Stimulated activated naive B cell treated with anti-CD40 and anti-IgM and Interleukin-4, amounts not matched to agents 10 μg/mL and 1 μg/mL and 100 μg/mL, for 72 hours (primary cell): ENCODE measurements at regions not wholly inside any gene's neighbourhood (a gene's known extent, or its start where the extent isn't known, plus 50 kb on each side); places are given as distances from the start of the nearest gene placed in this dataset.
A peak's percentile ranks its signal among the peaks of the same experiment; 100 is the strongest.
"Not testable (repeated sequence)": the region's sequence is repeated elsewhere in the genome, so short reads cannot be mapped to it uniquely, and the experiment has no call there.

Source experiments
- ATAC-seq, 2 donors: fragments of 150-1000 bp; cut with Tn5 transposase; replicated peaks; 2 replicates each; pipeline ENCODE4 v1.10.0; 2021; ENCODE audit warnings: moderate library complexity in 1 of 2
- DNase-seq: peaks from one replicate; pipeline ENCODE4 v3.0.0; 2021
- H3K27ac Mint-ChIP-seq: one replicate; pipeline ENCODE4 v1.8.0; 2022; ENCODE audit warnings: mild to moderate bottlenecking, mixed read lengths
- H3K27me3 Mint-ChIP-seq, 2 donors: one replicate each; pipeline ENCODE4 v1.8.0; 2022; ENCODE audit warnings: mixed read lengths in 2 of 2
- H3K36me3 Mint-ChIP-seq, 2 donors: one replicate each; pipeline ENCODE4 v1.8.0; 2022; ENCODE audit warnings: mixed read lengths in 2 of 2, mild to moderate bottlenecking in 1 of 2
- H3K4me1 Mint-ChIP-seq, 2 donors: one replicate each; pipeline ENCODE4 v1.8.0; 2022; ENCODE audit warnings: mixed read lengths in 2 of 2, mild to moderate bottlenecking in 1 of 2
- H3K4me3 Mint-ChIP-seq, 2 donors: one replicate each; pipeline ENCODE4 v1.8.0; 2022; ENCODE audit warnings: mild to moderate bottlenecking in 2 of 2, mixed read lengths in 2 of 2, moderate library complexity in 1 of 2
- H3K9me3 Mint-ChIP-seq, 2 donors: one replicate each; pipeline ENCODE4 v1.8.0; 2022; ENCODE audit warnings: mixed read lengths in 2 of 2, mild to moderate bottlenecking in 1 of 2

- Mint-ChIP-seq H3K4me1 (peaks cover 15 to 19% of the 10 kb centered on the region in 2 donors), H3K27ac (no peak overlapping the region), H3K36me3 (peaks cover 0 to 3% of the 10 kb centered on the region in 2 donors), H3K4me3 (peak overlapping the region; percentile 74 to 85), H3K27me3 (no peaks in the 10 kb centered on the region), H3K9me3 (peaks cover 0 to 3% of the 10 kb centered on the region in 2 donors)
- DNase-seq (no peak), ATAC-seq (no peak)
Observed at GRCh38 chr6:13874191-13874549, 50.6 kb upstream of the RNF182 start.

GRCh38 chr6:13873288-13874190, 51.2 kb upstream of the RNF182 start:
- H3K27ac Mint-ChIP-seq: peak overlapping the region; percentile 67
- H3K4me3 Mint-ChIP-seq: peak overlapping the region; percentile 74 to 85

GRCh38 chr6:13872681-13873080, 52.1 kb upstream of the RNF182 start:
- Mint-ChIP-seq H3K27ac (peak overlapping the region; percentile 21), H3K27me3 (no peaks in the 10 kb centered on the region), H3K36me3 (no peaks in the 10 kb centered on the region), H3K4me1 (peaks cover 15 to 19% of the 10 kb centered on the region in 2 donors), H3K4me3 (peak overlapping the region; percentile 74 to 85), H3K9me3 (no peaks in the 10 kb centered on the region)
- no peak for DNase-seq
- no peak for ATAC-seq

More at GRCh38 chr6:13873288-13874190, 51.2 kb upstream of the RNF182 start:
- no peaks in the 10 kb centered on the region for H3K27me3 Mint-ChIP-seq
- peaks cover 15 to 19% of the 10 kb centered on the region in 2 donors for H3K4me1 Mint-ChIP-seq
- H3K9me3 Mint-ChIP-seq: peaks cover 0 to 3% of the 10 kb centered on the region in 2 donors
- DNase-seq: peak; percentile 65
- peaks cover 0 to 3% of the 10 kb centered on the region in 2 donors for H3K36me3 Mint-ChIP-seq
- ATAC-seq: peak; percentile 86 to 93

- H3K36me3 Mint-ChIP-seq, H3K4me3 Mint-ChIP-seq, ATAC-seq, H3K9me3 Mint-ChIP-seq, H3K27ac Mint-ChIP-seq, H3K27me3 Mint-ChIP-seq, DNase-seq: not testable (repeated sequence)
- H3K4me1 Mint-ChIP-seq: peaks cover 15 to 19% of the 10 kb centered on the region in 2 donors
Observed at GRCh38 chr6:13872006-13872405, 52.7 kb upstream of the RNF182 start.

- no peak overlapping the region for H3K4me3 Mint-ChIP-seq
- H3K36me3 Mint-ChIP-seq: no peaks in the 10 kb centered on the region
- DNase-seq (no peak), ATAC-seq (no peak)
- no peaks in the 10 kb centered on the region for H3K9me3 Mint-ChIP-seq
- H3K27me3 Mint-ChIP-seq: no peaks in the 10 kb centered on the region
- H3K27ac Mint-ChIP-seq: no peak overlapping the region
- H3K4me1 Mint-ChIP-seq: peaks cover 15 to 19% of the 10 kb centered on the region in 2 donors
Observed at GRCh38 chr6:13870214-13870830, 54.4 kb upstream of the RNF182 start.

- ATAC-seq (no peak), DNase-seq (no peak)
- Mint-ChIP-seq H3K36me3 (no peaks in the 10 kb centered on the region), H3K27me3 (no peaks in the 10 kb centered on the region), H3K27ac (no peak overlapping the region), H3K4me3 (no peak overlapping the region), H3K9me3 (no peaks in the 10 kb centered on the region), H3K4me1 (peaks cover 10 to 14% of the 10 kb centered on the region in 2 donors)
Observed at GRCh38 chr6:13868236-13868635, 53.9 kb upstream of the MCUR1 start.

- ATAC-seq (no peak), DNase-seq (no peak)
- Mint-ChIP-seq H3K27me3 (peaks cover 8% of the 10 kb centered on the region in 2 donors), H3K4me3 (no peak overlapping the region), H3K9me3 (no peaks in the 10 kb centered on the region), H3K36me3 (no peaks in the 10 kb centered on the region), H3K27ac (no peak overlapping the region), H3K4me1 (peaks cover 3 to 6% of the 10 kb centered on the region in 2 donors)
Observed at GRCh38 chr6:13866301-13866700, 51.9 kb upstream of the MCUR1 start.

- ATAC-seq: no peak
- H3K36me3 Mint-ChIP-seq: peaks cover 0 to 2% of the 10 kb centered on the region in 2 donors
- DNase-seq: no peak
- H3K27ac Mint-ChIP-seq: no peak overlapping the region
- H3K9me3 Mint-ChIP-seq: peaks cover 0 to 3% of the 10 kb centered on the region in 2 donors
- H3K4me3 Mint-ChIP-seq: no peak overlapping the region
- H3K4me1 Mint-ChIP-seq: peaks cover 4 to 6% of the 10 kb centered on the region in 2 donors
- H3K27me3 Mint-ChIP-seq: peaks cover 19 to 20% of the 10 kb centered on the region in 2 donors
Observed at GRCh38 chr6:13865141-13865540, 50.8 kb upstream of the MCUR1 start.

- H3K27me3 Mint-ChIP-seq: peaks cover 19 to 24% of the 10 kb centered on the region in 2 donors
- not testable (repeated sequence) for H3K27ac Mint-ChIP-seq, H3K4me3 Mint-ChIP-seq, ATAC-seq, H3K9me3 Mint-ChIP-seq, H3K4me1 Mint-ChIP-seq, H3K36me3 Mint-ChIP-seq, DNase-seq
Observed at GRCh38 chr6:13864669-13865068, 50.3 kb upstream of the MCUR1 start.
